GM21825 (cell line): ENCODE measurements at regions not wholly inside any gene's neighbourhood (a gene's known extent, or its start where the extent isn't known, plus 50 kb on each side); places are given as distances from the start of the nearest gene placed in this dataset.
"Not testable (repeated sequence)": the region's sequence is repeated elsewhere in the genome, so short reads cannot be mapped to it uniquely, and the experiment has no call there.

Source experiments
- ATAC-seq: cut with Tn5 transposase; IDR thresholded peaks from one replicate; pipeline ENCODE4 v1.9.1; 2021; ENCODE audit warnings: mild to moderate bottlenecking, moderate library complexity; ENCODE audit not compliant: unreplicated experiment

GRCh38 chr3:89742546-89742945 is 635.1 kb downstream of the EPHA3 start:
- ATAC-seq = no peak

GRCh38 chr3:89747541-89748278 is 640.3 kb downstream of the EPHA3 start:
- ATAC-seq = not testable (repeated sequence)

GRCh38 chr3:89762405-89762804 is 655.0 kb downstream of the EPHA3 start:
- ATAC-seq = no peak

GRCh38 chr3:89783341-89783927 is 676.0 kb downstream of the EPHA3 start:
- no peak for ATAC-seq

- no peak for ATAC-seq
Measured at GRCh38 chr3:89787485-89787884, 680.1 kb downstream of the EPHA3 start.

GRCh38 chr3:89787979-89788378 is 680.6 kb downstream of the EPHA3 start:
- no peak for ATAC-seq

- ATAC-seq = no peak
Measured at GRCh38 chr3:89795506-89795905, 688.1 kb downstream of the EPHA3 start.

GRCh38 chr3:89802881-89803280 is 695.5 kb downstream of the EPHA3 start:
- no peak for ATAC-seq

- no peak for ATAC-seq
Measured at GRCh38 chr3:89803711-89804110, 696.3 kb downstream of the EPHA3 start.

GRCh38 chr3:89806166-89806565 is 698.7 kb downstream of the EPHA3 start:
- no peak for ATAC-seq

GRCh38 chr3:89808680-89809197 is 701.3 kb downstream of the EPHA3 start:
- no peak for ATAC-seq

GRCh38 chr3:89813500-89813899 is 706.1 kb downstream of the EPHA3 start:
- no peak for ATAC-seq

- ATAC-seq = no peak
Measured at GRCh38 chr3:89841041-89841440, 733.6 kb downstream of the EPHA3 start.

- no peak for ATAC-seq
Measured at GRCh38 chr3:89845053-89845452, 737.6 kb downstream of the EPHA3 start.

- ATAC-seq = no peak
Measured at GRCh38 chr3:89847955-89848354, 740.5 kb downstream of the EPHA3 start.

GRCh38 chr3:89851974-89852621 is 744.7 kb downstream of the EPHA3 start:
- ATAC-seq = no peak

- no peak for ATAC-seq
Measured at GRCh38 chr3:89859757-89860156, 752.3 kb downstream of the EPHA3 start.

GRCh38 chr3:89867286-89867685 is 759.9 kb downstream of the EPHA3 start:
- ATAC-seq = no peak

GRCh38 chr3:89876116-89876515 is 768.7 kb downstream of the EPHA3 start:
- no peak for ATAC-seq

- ATAC-seq = no peak
Measured at GRCh38 chr3:89877230-89877629, 769.8 kb downstream of the EPHA3 start.

- ATAC-seq = no peak
Measured at GRCh38 chr3:89889386-89889785, 782.0 kb downstream of the EPHA3 start.

GRCh38 chr3:89908711-89909213 is 801.3 kb downstream of the EPHA3 start:
- ATAC-seq = no peak
